ENCODE measurements at regions not wholly inside any gene's neighbourhood (a gene's known extent, or its start where the extent isn't known, plus 50 kb on each side); places are given as distances from the start of the nearest gene placed in this dataset.
"Not testable (repeated sequence)": the region's sequence is repeated elsewhere in the genome, so short reads cannot be mapped to it uniquely, and the experiment has no call there.

DNA sequence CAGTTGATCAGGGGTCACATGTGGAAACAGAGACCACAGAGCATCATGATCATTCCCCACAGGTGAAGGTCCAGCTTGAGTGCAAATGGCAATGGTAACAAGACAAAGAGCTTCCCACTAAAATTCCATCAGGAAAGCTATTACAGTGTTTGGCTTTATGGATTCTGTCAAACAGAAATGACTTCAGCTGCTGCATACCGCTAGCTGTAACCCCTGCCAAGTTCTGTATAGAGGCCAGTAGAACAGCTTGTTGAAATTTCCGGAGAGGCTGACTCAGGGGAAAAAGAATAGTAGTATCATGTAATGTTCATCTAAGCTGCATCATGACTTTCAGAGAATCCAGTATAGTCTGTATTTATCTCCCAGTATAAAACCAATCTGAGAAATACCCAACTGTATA is 1704.7 kb downstream of the SLITRK5 start:
- Histone ChIP-seq H3K27me3 (ENCODE audit: insufficient read depth, insufficient read length) (no peaks in the 10 kb centered on the region), H3K9ac (ENCODE audit: insufficient read length, low read depth) (no peak overlapping the region), H3K4me3 (ENCODE audit: insufficient read length, low read depth) (no peak overlapping the region), H3K36me3 (ENCODE audit: insufficient read depth, insufficient read length, low read length) (no peaks in the 10 kb centered on the region), H3K9me3 (ENCODE audit: insufficient read depth, low read length) (no peaks in the 10 kb centered on the region), H3K4me1 (ENCODE audit: insufficient read depth, insufficient read length) (no peaks in the 10 kb centered on the region)
- TF ChIP-seq SUZ12 (IDR thresholded peaks at IDR 0.05; ENCODE audit: extremely low read depth, insufficient read depth, insufficient read length) (no peak), ZNF274 (IDR thresholded peaks at IDR 0.05; ENCODE audit: low read depth, low read length) (no peak), YY1 (IDR thresholded peaks at IDR 0.05; ENCODE audit: insufficient read depth, insufficient read length) (no peak)
- DNase-seq (ENCODE audit: low read depth, low spot score): no peak

DNA sequence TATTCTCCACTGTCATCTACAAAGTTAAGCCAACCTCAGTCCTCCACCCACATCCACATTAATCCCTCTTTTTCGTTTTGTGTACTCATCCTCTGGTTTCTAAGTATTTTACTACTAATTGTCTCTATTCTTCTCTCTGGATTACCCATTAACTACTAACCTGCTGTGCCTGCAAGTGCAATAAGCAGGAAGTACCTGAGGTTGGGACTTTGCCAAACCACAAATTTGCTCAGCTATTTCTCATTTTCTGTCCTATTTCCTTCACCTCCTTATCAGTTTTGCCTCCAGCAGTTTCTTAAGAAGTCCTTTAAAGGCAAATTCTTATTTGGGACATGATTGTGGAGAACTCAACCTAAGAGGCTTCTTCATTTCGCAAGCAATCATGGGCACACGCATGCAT is 1708.9 kb downstream of the SLITRK5 start:
- no peak overlapping the region for H3K9ac ChIP-seq (ENCODE audit: insufficient read length, low read depth)
- H3K4me3 ChIP-seq (ENCODE audit: insufficient read length, low read depth): no peak overlapping the region
- H3K4me1 ChIP-seq (ENCODE audit: insufficient read depth, insufficient read length): no peaks in the 10 kb centered on the region
- H3K9me3 ChIP-seq (ENCODE audit: insufficient read depth, low read length): no peaks in the 10 kb centered on the region
- no peak for TF ChIP-seq YY1 (IDR thresholded peaks at IDR 0.05; ENCODE audit: insufficient read depth, insufficient read length)
- no peak for TF ChIP-seq ZNF274 (IDR thresholded peaks at IDR 0.05; ENCODE audit: low read depth, low read length)
- TF ChIP-seq SUZ12 (IDR thresholded peaks at IDR 0.05; ENCODE audit: extremely low read depth, insufficient read depth, insufficient read length): no peak
- H3K36me3 ChIP-seq (ENCODE audit: insufficient read depth, insufficient read length, low read length): no peaks in the 10 kb centered on the region
- H3K27me3 ChIP-seq (ENCODE audit: insufficient read depth, insufficient read length): no peaks in the 10 kb centered on the region
- DNase-seq (ENCODE audit: low read depth, low spot score): no peak

DNA sequence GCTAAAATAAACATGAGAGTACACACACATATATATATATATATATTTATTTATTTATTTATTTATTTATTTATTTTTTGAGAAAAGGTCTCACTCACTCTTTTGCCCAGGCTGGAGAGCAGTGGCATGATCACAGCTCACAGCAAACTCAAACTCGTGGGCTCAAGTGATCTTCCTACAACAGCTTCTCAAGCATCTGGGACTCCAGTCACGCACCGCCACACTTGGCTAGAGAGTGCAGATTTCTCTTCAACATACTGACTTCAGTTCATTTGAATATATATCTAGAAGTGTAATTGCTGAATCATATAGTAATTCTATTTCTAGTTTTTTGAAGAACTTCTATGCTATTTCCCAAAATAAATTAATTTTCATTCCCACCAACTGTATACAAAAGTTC is 1711.8 kb downstream of the SLITRK5 start:
- Histone ChIP-seq H3K27me3 (ENCODE audit: insufficient read depth, insufficient read length) (no peaks in the 10 kb centered on the region), H3K4me1 (ENCODE audit: insufficient read depth, insufficient read length) (no peaks in the 10 kb centered on the region), H3K9me3 (ENCODE audit: insufficient read depth, low read length) (no peaks in the 10 kb centered on the region), H3K9ac (ENCODE audit: insufficient read length, low read depth) (no peak overlapping the region), H3K4me3 (ENCODE audit: insufficient read length, low read depth) (no peak overlapping the region), H3K36me3 (ENCODE audit: insufficient read depth, insufficient read length, low read length) (no peaks in the 10 kb centered on the region)
- TF ChIP-seq ZNF274 (IDR thresholded peaks at IDR 0.05; ENCODE audit: low read depth, low read length): no peak
- TF ChIP-seq YY1 (IDR thresholded peaks at IDR 0.05; ENCODE audit: insufficient read depth, insufficient read length): no peak
- no peak for DNase-seq (ENCODE audit: low read depth, low spot score)

DNA sequence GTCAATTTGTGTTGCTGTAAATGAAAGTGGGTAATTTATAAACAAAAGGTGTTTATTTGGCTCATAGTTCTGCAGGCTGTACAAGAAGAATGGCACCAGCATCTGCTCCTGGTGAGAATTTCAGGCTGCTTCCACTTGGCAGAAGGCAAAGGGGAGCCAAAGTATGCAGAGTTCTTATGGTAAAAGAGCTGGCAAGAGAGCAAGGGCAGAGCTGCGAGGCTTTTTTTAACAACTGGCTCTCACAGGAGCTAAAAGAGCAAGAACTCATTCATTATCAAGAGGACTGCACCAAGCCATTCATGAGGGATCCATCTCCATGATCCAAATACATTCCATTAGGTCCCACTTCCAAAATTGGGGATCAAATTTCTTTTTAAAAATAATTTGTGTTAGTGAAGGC is 1712.7 kb downstream of the SLITRK5 start:
- H3K9me3 ChIP-seq (ENCODE audit: insufficient read depth, low read length): no peaks in the 10 kb centered on the region
- no peaks in the 10 kb centered on the region for H3K36me3 ChIP-seq (ENCODE audit: insufficient read depth, insufficient read length, low read length)
- no peak overlapping the region for H3K4me3 ChIP-seq (ENCODE audit: insufficient read length, low read depth)
- DNase-seq (ENCODE audit: low read depth, low spot score): no peak
- TF ChIP-seq YY1 (IDR thresholded peaks at IDR 0.05; ENCODE audit: insufficient read depth, insufficient read length) (no peak), SUZ12 (IDR thresholded peaks at IDR 0.05; ENCODE audit: extremely low read depth, insufficient read depth, insufficient read length) (no peak), ZNF274 (IDR thresholded peaks at IDR 0.05; ENCODE audit: low read depth, low read length) (no peak)
- no peaks in the 10 kb centered on the region for H3K4me1 ChIP-seq (ENCODE audit: insufficient read depth, insufficient read length)
- H3K27me3 ChIP-seq (ENCODE audit: insufficient read depth, insufficient read length): no peaks in the 10 kb centered on the region
- no peak overlapping the region for H3K9ac ChIP-seq (ENCODE audit: insufficient read length, low read depth)

DNA sequence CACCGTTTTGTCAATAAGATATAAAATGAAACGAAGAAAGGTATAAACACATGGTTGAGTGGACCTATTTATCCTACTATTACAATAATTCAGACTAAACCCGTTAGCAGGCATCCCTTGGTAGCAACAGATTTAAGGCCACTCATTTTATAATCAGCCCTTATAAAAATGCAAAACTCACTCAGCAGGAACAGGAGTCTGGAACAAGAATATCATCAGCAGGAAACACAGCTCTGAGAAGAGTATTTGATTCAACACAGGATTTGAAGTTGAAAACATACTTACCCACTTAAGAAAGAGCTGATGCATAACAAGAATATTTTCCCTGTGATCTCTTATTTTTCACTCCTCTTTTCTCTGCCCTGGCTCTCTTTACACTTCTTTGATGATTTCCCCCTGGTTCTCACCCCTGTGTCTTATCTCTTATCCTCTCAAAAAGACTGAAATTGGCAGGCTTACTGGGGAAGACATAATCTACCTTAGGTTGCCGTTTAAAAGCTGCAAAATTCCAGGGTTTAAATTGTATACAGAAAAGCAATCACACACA is 1722.7 kb downstream of the SLITRK5 start:
- H3K36me3 ChIP-seq (ENCODE audit: insufficient read depth, insufficient read length, low read length): no peaks in the 10 kb centered on the region
- DNase-seq (ENCODE audit: low read depth, low spot score): no peak
- no peak overlapping the region for H3K9ac ChIP-seq (ENCODE audit: insufficient read length, low read depth)
- no peaks in the 10 kb centered on the region for H3K9me3 ChIP-seq (ENCODE audit: insufficient read depth, low read length)
- no peaks in the 10 kb centered on the region for H3K4me1 ChIP-seq (ENCODE audit: insufficient read depth, insufficient read length)
- H3K27me3 ChIP-seq (ENCODE audit: insufficient read depth, insufficient read length): no peaks in the 10 kb centered on the region
- TF ChIP-seq YY1 (IDR thresholded peaks at IDR 0.05; ENCODE audit: insufficient read depth, insufficient read length) (no peak), ZNF274 (IDR thresholded peaks at IDR 0.05; ENCODE audit: low read depth, low read length) (no peak), SUZ12 (IDR thresholded peaks at IDR 0.05; ENCODE audit: extremely low read depth, insufficient read depth, insufficient read length) (no peak)
- no peak overlapping the region for H3K4me3 ChIP-seq (ENCODE audit: insufficient read length, low read depth)

DNA sequence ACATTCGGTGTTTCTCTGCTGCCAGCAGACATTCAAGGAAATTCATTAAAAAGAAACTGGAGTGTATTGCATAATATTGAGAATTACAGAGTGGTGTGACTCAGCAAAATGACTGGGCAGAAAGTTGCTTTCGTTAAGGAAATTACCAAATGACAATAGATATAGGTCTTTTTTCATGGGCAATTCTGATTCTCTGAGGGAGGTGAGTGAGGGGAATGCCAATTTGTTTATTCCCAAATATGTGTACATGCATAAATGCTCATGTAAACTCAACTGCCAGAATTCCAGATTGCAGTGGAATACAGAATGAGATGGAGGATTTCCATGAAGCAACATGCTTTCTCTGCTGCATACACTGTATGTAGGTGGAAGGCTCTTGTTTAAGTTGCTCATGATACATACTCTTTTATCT is 1730.1 kb downstream of the SLITRK5 start:
- no peaks in the 10 kb centered on the region for H3K4me1 ChIP-seq (ENCODE audit: insufficient read depth, insufficient read length)
- no peak for DNase-seq (ENCODE audit: low read depth, low spot score)

DNA sequence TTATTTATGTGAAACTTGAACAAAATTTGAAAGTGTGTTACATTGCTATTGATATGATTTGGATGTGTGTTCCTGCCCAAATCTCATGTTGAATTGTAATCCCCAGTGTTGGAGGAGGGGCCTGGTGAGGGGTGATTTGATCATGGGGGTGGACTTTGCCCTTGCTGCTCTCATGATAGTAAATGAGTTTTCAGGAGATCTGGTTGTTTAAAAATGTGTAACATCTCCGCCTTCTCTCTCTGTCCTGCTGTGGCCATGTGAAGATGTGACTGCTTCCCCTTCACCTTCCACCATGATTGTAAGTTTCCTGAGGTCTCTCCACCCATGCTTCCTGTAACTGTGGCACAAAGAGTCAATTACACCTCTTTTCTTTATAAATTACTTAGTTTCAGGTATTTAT is 1731.0 kb downstream of the SLITRK5 start:
- TF ChIP-seq YY1 (IDR thresholded peaks at IDR 0.05; ENCODE audit: insufficient read depth, insufficient read length) (no peak), SUZ12 (IDR thresholded peaks at IDR 0.05; ENCODE audit: extremely low read depth, insufficient read depth, insufficient read length) (no peak), ZNF274 (IDR thresholded peaks at IDR 0.05; ENCODE audit: low read depth, low read length) (no peak)
- Histone ChIP-seq H3K4me3 (ENCODE audit: insufficient read length, low read depth) (no peak overlapping the region), H3K9ac (ENCODE audit: insufficient read length, low read depth) (no peak overlapping the region), H3K4me1 (ENCODE audit: insufficient read depth, insufficient read length) (no peaks in the 10 kb centered on the region), H3K36me3 (ENCODE audit: insufficient read depth, insufficient read length, low read length) (no peaks in the 10 kb centered on the region), H3K27me3 (ENCODE audit: insufficient read depth, insufficient read length) (no peaks in the 10 kb centered on the region), H3K9me3 (ENCODE audit: insufficient read depth, low read length) (no peaks in the 10 kb centered on the region)
- no peak for DNase-seq (ENCODE audit: low read depth, low spot score)

More for the DNA sequence above, 1730.1 kb downstream of the SLITRK5 start:
- no peak overlapping the region for H3K4me3 ChIP-seq (ENCODE audit: insufficient read length, low read depth)
- H3K36me3 ChIP-seq (ENCODE audit: insufficient read depth, insufficient read length, low read length): no peaks in the 10 kb centered on the region
- H3K27me3 ChIP-seq (ENCODE audit: insufficient read depth, insufficient read length): no peaks in the 10 kb centered on the region
- no peaks in the 10 kb centered on the region for H3K9me3 ChIP-seq (ENCODE audit: insufficient read depth, low read length)
- no peak overlapping the region for H3K9ac ChIP-seq (ENCODE audit: insufficient read length, low read depth)
- no peak for TF ChIP-seq SUZ12 (IDR thresholded peaks at IDR 0.05; ENCODE audit: extremely low read depth, insufficient read depth, insufficient read length)
- no peak for TF ChIP-seq ZNF274 (IDR thresholded peaks at IDR 0.05; ENCODE audit: low read depth, low read length)
- TF ChIP-seq YY1 (IDR thresholded peaks at IDR 0.05; ENCODE audit: insufficient read depth, insufficient read length): no peak

DNA sequence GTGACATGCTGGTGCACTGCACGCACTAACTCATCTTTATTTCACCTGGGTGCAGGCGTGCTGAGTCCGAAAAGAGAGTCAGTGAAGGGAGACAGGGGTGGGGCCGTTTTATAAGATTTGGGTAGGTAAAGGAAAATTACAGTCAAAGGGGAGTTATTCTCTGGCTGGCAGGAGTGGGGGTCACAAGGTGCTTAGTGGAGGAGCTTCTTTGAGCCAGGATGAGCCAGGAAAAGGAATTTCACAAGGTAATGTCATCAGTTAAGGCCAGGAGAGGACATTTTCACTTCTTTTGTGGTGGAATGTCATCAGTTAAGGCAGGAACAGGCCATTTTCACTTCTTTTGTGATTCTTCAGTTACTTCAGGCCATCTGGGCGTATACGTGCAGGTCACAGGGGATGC is 1734.9 kb downstream of the SLITRK5 start:
- H3K9ac ChIP-seq (ENCODE audit: insufficient read length, low read depth); H3K27me3 ChIP-seq (ENCODE audit: insufficient read depth, insufficient read length); H3K4me1 ChIP-seq (ENCODE audit: insufficient read depth, insufficient read length); H3K36me3 ChIP-seq (ENCODE audit: insufficient read depth, insufficient read length, low read length); DNase-seq (ENCODE audit: low read depth, low spot score); H3K9me3 ChIP-seq (ENCODE audit: insufficient read depth, low read length); H3K4me3 ChIP-seq (ENCODE audit: insufficient read length, low read depth): not testable (repeated sequence)
